ENCODE measurements at regions not wholly inside any gene's neighbourhood (a gene's known extent, or its start where the extent isn't known, plus 50 kb on each side); places are given as distances from the start of the nearest gene placed in this dataset.

DNA sequence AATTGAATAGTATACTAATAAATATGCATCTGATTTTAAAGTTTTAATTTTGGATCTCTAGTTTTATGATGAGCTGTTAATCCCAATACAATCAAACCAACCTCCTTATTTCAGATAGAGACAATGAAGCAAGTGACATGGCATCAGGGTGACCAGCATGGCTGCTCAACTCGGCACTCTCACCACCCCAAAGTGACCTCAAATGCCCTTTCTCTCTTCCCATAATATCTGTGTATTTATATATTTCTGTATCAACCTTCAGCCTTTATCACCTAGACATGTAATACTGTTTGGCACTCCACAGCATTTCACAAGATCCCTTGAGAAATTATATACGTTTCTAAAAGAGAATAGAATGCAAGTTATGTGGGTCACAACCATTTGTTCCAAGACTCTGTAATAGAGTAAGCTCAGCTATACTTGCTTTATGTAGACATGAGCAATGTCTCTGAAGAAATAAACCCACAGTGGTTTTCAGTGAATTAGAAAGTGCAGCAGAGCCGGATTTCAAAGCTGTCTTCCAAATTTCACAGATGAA is 1623.2 kb upstream of the PABPC4L start:
- DNase-seq (no peak), ATAC-seq (ENCODE audit: low read depth) (no peak)
- in situ Hi-C loops (cut with MboI; ENCODE audit: low sequenced_read_pairs) = no loop called here
- Histone ChIP-seq H3K27ac (ENCODE audit: insufficient read depth, low read length) (no peak overlapping the region), H3K79me1 (ENCODE audit: low read depth in 1 of 2, low read length in 2 of 2) (no peaks in the 10 kb centered on the region), H2AK9ac (replicated peaks; ENCODE audit: low read depth, low read length, poor library complexity) (no peak overlapping the region), H2BK120ac (ENCODE audit: low read depth, low read length) (no peak overlapping the region), H2AK5ac (ENCODE audit: low read depth, low read length) (no peak overlapping the region), H3K4me3 (ENCODE audit: insufficient read depth, low read depth, low read length) (no peak overlapping the region), H3K36me3 (ENCODE audit: control insufficient read depth, insufficient read depth, low read length) (no peaks in the 10 kb centered on the region), H4K8ac (ENCODE audit: low read depth in 2 of 2, low read length in 2 of 2) (no peak overlapping the region), H4K20me1 (ENCODE audit: insufficient read depth, low read length) (no peaks in the 10 kb centered on the region), H2BK5ac (ENCODE audit: low read depth, low read length, poor library complexity, severe bottlenecking) (no peak overlapping the region), H3K56ac (ENCODE audit: extremely low read depth, insufficient read depth, low read length) (no peak overlapping the region), H2BK15ac (ENCODE audit: low read depth, low read length) (no peak overlapping the region), H3K27me3 (ENCODE audit: control insufficient read depth, insufficient read depth, low read length) (no peaks in the 10 kb centered on the region), H2AFZ (replicated peaks; ENCODE audit: low read length, poor library complexity) (no peak overlapping the region), H3K4ac (ENCODE audit: low read depth, low read length) (no peak overlapping the region), H4K5ac (ENCODE audit: low read depth, low read length) (no peak overlapping the region), H3K14ac (replicated peaks; ENCODE audit: low read depth, low read length) (no peak overlapping the region), H3K23ac (ENCODE audit: low read depth, low read length) (no peak overlapping the region), H3K9ac (ENCODE audit: low read depth, low read length) (no peak overlapping the region), H4K91ac (ENCODE audit: insufficient read depth, low read depth, low read length) (no peak overlapping the region), H3K9me1 (ENCODE audit: insufficient read depth, low read length) (no peaks in the 10 kb centered on the region), H3K18ac (ENCODE audit: low read depth, low read length) (no peak overlapping the region), H2BK20ac (ENCODE audit: low read depth, low read length) (no peak overlapping the region), H3K9me3 (ENCODE audit: control insufficient read depth, insufficient read depth, low read length) (no peaks in the 10 kb centered on the region), H3K4me2 (ENCODE audit: low read depth, low read length) (no peak overlapping the region), H3K4me1 (ENCODE audit: control insufficient read depth, insufficient read depth, low read length) (no peaks in the 10 kb centered on the region)
- intact Hi-C loops (cut with micrococcal nuclease) = no loop called here
- ChIA-PET CTCF (no interaction called here), POLR2A (ENCODE audit: unreplicated experiment) (no interaction called here)
- dilution Hi-C loops (cut with HindIII; ENCODE audit: low sequenced_read_pairs, unreplicated experiment) = no loop called here
- TF ChIP-seq RCOR1 (IDR thresholded peaks at IDR 0.05; ENCODE audit: insufficient replicate concordance, low read length) (no peak), SMC3 (IDR thresholded peaks at IDR 0.05; ENCODE audit: low read depth, low read length) (no peak), POLR2A (IDR thresholded peaks at IDR 0.05; ENCODE audit: low read depth, low read length) (no peak), MXI1 (IDR thresholded peaks at IDR 0.05; ENCODE audit: borderline replicate concordance, low read depth, low read length) (no peak), MAFK (IDR thresholded peaks at IDR 0.05; ENCODE audit: low read depth, low read length) (no peak), RAD21 (IDR thresholded peaks at IDR 0.05; ENCODE audit: low read length) (no peak), FOS (IDR thresholded peaks at IDR 0.05; ENCODE audit: low read depth, low read length) (no peak)
- no CpG with 5 or more reads among the region's 3 CpGs for WGBS, 2 experiments (ENCODE audit: extremely low coverage in 2 of 2, insufficient read length in 1 of 2)
- no TSS peak for BruUV-seq (replicated peaks)

Data from IMR-90 (cell line).